Myocyte (in vitro differentiated cells): ENCODE measurements at regions not wholly inside any gene's neighbourhood (a gene's known extent, or its start where the extent isn't known, plus 50 kb on each side); places are given as distances from the start of the nearest gene placed in this dataset.

ENCODE experiments used
- DNase-seq: peaks from one replicate; pipeline ENCODE4 v3.0.0-alpha.2; 2012; ENCODE audit warnings: low read depth

DNA sequence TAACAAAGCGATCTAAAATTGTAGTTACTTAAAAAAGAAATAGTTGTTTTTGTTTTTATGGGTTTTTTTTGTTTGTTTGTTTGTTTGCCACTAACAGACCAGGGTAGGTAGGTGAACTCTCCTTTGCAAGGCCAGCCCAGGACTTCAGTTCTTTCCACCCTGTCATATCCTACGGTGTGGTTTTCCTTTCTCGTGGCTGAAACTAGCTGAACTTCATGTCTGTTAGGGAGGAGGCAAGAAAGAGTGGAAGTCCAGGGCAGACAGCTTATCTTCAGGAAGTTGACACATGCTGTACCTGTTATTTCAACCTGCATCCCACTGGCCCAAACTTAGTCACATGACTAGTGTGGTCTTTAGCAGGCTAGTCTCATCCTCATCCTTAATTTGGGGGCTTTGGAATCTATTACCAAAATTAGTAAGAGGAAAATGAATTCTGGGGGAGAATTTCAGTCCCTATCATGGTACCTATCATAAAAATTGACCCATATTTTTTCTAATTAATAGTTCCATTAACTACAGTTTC is 62.9 kb upstream of the LRRC7 start:
- no peak for DNase-seq

DNA sequence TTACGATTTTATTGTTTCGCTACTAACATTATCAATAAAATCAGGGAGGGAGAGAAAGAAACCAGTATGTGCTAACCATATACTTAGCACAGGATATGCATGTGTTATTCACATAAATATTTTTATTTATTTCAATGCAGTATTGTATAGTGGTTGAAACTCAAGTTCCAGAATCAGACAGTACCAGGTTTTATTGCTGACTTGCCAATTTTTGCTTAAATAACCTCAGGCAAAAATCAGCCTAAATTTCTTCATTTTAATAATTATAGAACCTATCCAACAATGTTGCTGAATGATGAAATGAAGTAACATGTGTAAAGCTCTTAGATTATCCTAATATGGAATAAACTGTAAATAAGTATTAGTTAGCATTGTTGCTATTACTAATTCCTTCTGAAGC is 61.4 kb upstream of the LRRC7 start:
- no peak for DNase-seq

- DNase-seq, result no peak
Observed at GRCh38 chr1:69506721-69507120, 61.0 kb upstream of the LRRC7 start.

DNA sequence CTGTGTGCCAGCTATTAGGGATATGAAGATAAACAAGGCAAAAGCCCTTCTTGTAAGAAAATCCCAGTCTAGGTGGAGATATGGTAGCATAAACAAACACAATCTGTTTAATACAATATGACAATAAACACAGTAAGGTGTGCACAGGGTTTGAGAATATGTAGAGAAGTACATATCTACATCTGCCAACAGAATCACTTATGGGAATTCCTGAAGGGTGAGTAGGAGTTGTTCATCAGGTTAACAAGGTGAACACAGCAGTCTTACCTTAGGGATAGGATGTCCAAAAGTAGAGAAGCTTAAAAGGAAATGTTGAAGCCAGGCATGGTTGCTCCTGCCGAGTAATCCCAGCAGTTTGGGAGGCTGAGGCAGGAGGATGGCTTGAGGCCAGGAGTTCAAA is 57.7 kb upstream of the LRRC7 start:
- DNase-seq, result no peak

GRCh38 chr1:69511426-69512192 is 56.1 kb upstream of the LRRC7 start:
- no peak for DNase-seq

GRCh38 chr1:69513601-69514000 is 54.1 kb upstream of the LRRC7 start:
- no peak for DNase-seq
